Ascending aorta (tissue), 2 donors: ENCODE measurements at regions not wholly inside any gene's neighbourhood (a gene's known extent, or its start where the extent isn't known, plus 50 kb on each side); places are given as distances from the start of the nearest gene placed in this dataset.

Experiments used
- DNase-seq, 2 donors: peaks; one replicate each; pipeline ENCODE4 v3.0.0-alpha.2; 2019; ENCODE audit warnings: low spot score in 2 of 2
- H3K27ac ChIP-seq, 2 donors: fragments of 200-600 bp; sonication (generic); one replicate each; pipeline ENCODE4 v1.5.1; 2016 to 2017; ENCODE audit warnings: mild to moderate bottlenecking in 1 of 2
- H3K27me3 ChIP-seq: fragments of 200-600 bp; sonication (generic); one replicate; pipeline ENCODE4 v1.5.1; 2017
- H3K36me3 ChIP-seq, 2 donors: fragments of 200-600 bp; sonication (generic); one replicate each; pipeline ENCODE4 v1.5.1; 2016
- H3K4me1 ChIP-seq, 2 donors: fragments of 200-600 bp; sonication (generic); one replicate each; pipeline ENCODE4 v1.5.1; 2016 to 2017; ENCODE audit warnings: mild to moderate bottlenecking in 1 of 2
- H3K4me3 ChIP-seq, 2 donors: fragments of 200-600 bp; sonication (generic); one replicate each; pipeline ENCODE4 v1.5.1; 2016 to 2017; ENCODE audit warnings: mild to moderate bottlenecking in 1 of 2
- H3K9me3 ChIP-seq, 2 donors: fragments of 200-600 bp; sonication (generic); one replicate each; pipeline ENCODE4 v1.5.1; 2016
- intact Hi-C: fragments of 100-400 bp; cut with DNase I; formaldehyde crosslinking; loops from one replicate; pipeline ENCODE4 v1.15.1; 2023
- TF ChIP-seq, protein P1 (sequence below), 3 experiments: fragments of 200-600 bp in 2 of 3; fragments of 450-650 bp in 1 of 3; sonication (generic) in 2 of 3; IDR thresholded peaks; one replicate each; pipeline ENCODE4 v1.5.1; 2016 to 2019; ENCODE audit warnings: antibody characterized with exemption in 3 of 3, mild to moderate bottlenecking in 1 of 3, moderate library complexity in 1 of 3

DNA sequence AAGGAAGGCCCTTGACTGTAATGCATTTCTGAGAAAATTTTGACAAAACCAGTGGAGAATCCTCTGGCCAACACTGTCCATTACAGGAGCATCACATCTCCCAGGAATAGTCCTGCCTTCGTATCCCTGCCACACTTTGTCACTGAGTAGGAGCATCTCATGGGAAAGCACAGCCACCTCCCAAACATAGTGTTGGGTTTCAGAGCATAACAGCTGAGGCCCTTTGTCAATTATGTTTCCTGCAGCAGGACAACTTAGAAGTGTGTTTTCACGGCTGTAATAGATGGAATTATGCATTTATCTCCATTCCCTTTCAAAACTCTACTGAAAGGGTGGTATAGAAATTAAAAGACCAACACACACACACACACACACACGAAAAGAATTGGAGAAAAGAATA is 91.1 kb upstream of the SMAD1 start:
- no peaks in the 10 kb centered on the region for H3K36me3 ChIP-seq
- H3K27ac ChIP-seq: no peak overlapping the region
- no peaks in the 10 kb centered on the region for H3K4me1 ChIP-seq
- intact Hi-C loops: no loop called here
- no peaks in the 10 kb centered on the region for H3K9me3 ChIP-seq
- H3K4me3 ChIP-seq: no peak overlapping the region
- H3K27me3 ChIP-seq: no peaks in the 10 kb centered on the region
- no peak for DNase-seq
- TF ChIP-seq, protein P1, sequence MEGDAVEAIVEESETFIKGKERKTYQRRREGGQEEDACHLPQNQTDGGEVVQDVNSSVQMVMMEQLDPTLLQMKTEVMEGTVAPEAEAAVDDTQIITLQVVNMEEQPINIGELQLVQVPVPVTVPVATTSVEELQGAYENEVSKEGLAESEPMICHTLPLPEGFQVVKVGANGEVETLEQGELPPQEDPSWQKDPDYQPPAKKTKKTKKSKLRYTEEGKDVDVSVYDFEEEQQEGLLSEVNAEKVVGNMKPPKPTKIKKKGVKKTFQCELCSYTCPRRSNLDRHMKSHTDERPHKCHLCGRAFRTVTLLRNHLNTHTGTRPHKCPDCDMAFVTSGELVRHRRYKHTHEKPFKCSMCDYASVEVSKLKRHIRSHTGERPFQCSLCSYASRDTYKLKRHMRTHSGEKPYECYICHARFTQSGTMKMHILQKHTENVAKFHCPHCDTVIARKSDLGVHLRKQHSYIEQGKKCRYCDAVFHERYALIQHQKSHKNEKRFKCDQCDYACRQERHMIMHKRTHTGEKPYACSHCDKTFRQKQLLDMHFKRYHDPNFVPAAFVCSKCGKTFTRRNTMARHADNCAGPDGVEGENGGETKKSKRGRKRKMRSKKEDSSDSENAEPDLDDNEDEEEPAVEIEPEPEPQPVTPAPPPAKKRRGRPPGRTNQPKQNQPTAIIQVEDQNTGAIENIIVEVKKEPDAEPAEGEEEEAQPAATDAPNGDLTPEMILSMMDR (IDR thresholded peaks at IDR 0.05): no peak

DNA sequence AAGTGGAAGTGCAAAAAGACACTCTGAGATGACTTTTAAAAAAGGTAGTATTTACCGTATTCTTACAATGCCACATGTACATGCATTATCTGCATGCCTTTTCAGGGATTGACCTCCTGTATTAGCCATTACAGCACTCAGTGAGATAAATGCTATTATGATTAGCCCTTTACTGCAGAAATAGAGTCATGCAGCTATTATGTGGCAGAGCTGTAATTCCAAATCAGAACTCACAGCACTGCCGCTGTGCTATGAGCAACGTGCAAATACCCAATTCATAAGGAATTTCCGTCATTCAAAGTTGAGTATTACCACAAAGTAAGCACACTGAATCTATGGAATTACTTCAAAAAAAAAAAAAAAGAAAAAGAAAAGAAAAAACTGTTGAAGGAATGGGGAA is 92.1 kb upstream of the SMAD1 start:
- H3K4me1 ChIP-seq: no peaks in the 10 kb centered on the region
- no peaks in the 10 kb centered on the region for H3K9me3 ChIP-seq
- no peak for DNase-seq
- no peaks in the 10 kb centered on the region for H3K36me3 ChIP-seq
- no peaks in the 10 kb centered on the region for H3K27me3 ChIP-seq
- no peak overlapping the region for H3K27ac ChIP-seq
- H3K4me3 ChIP-seq: no peak overlapping the region
- TF ChIP-seq, protein P1 (IDR thresholded peaks at IDR 0.05): no peak
- intact Hi-C loops: no loop called here

DNA sequence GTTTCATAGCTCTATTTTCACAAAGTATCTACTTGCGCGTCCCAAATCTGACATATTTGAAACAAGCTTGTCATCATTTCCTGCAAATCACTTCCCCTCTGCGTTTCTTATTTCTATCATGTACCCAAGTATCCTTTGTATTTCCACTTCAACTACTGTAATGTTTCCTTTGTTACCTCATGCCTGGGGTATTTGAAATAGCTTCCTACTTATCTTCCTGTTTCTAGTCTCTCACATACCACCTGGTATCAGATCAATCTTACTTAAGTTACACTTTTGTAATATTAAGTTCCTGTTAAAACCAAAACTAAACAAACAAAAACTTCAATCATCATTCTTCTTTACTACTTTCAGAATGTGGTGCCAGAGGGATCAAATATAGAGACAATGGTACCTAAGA is 93.6 kb upstream of the SMAD1 start:
- Histone ChIP-seq H3K4me3 (no peak overlapping the region), H3K36me3 (no peaks in the 10 kb centered on the region), H3K9me3 (no peaks in the 10 kb centered on the region), H3K27me3 (no peaks in the 10 kb centered on the region), H3K4me1 (no peaks in the 10 kb centered on the region), H3K27ac (no peak overlapping the region)
- intact Hi-C loops: no loop called here
- no peak for DNase-seq
- TF ChIP-seq, protein P1 (IDR thresholded peaks at IDR 0.05): no peak

DNA sequence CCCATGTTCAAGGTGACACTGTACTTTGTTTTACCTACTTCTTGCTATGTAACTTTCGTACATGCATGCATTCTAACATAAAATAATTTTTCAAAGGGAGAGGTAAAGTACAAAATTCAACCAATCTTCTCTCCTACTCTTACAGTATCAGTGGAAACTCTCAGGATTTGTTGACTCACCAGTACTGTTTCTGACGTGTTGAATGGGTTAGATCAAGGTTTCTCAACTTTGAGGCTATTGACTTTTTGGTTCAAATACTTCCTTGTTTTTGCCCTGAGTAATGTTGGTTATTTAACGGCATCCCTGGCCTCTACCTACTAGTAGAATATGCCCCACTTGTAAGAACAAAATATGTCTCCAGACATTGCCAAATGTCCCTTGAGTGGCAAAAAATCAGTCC is 94.6 kb upstream of the SMAD1 start:
- no peaks in the 10 kb centered on the region for H3K27me3 ChIP-seq
- H3K9me3 ChIP-seq: no peaks in the 10 kb centered on the region
- H3K27ac ChIP-seq: no peak overlapping the region
- TF ChIP-seq, protein P1 (IDR thresholded peaks at IDR 0.05): no peak
- no peaks in the 10 kb centered on the region for H3K36me3 ChIP-seq
- H3K4me1 ChIP-seq: no peaks in the 10 kb centered on the region
- DNase-seq: no peak
- intact Hi-C loops: no loop called here
- H3K4me3 ChIP-seq: no peak overlapping the region

DNA sequence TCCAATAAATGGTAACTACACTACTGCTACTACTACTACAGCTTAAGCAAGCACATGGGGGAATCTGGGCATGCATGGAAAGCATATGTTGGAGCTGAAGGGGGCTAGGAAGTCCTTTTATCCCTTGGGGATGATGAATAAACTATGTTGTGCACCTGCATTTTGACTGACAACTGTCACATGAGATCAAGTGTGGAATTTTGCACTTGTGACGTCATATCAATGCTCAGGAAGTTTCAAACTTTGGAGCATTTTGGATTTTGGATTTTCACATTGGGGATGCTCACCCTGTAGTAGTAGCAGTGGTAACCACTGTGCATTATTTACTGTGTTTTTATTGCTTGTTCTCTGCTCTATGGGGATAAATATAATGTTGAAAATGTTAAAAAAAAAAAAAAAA is 100.5 kb upstream of the SMAD1 start:
- H3K36me3 ChIP-seq: no peaks in the 10 kb centered on the region
- TF ChIP-seq, protein P1 (IDR thresholded peaks at IDR 0.05): no peak
- intact Hi-C loops: no loop called here
- H3K9me3 ChIP-seq: no peaks in the 10 kb centered on the region
- H3K27me3 ChIP-seq: no peaks in the 10 kb centered on the region
- no peak overlapping the region for H3K27ac ChIP-seq
- H3K4me3 ChIP-seq: no peak overlapping the region
- no peak for DNase-seq
- no peaks in the 10 kb centered on the region for H3K4me1 ChIP-seq

DNA sequence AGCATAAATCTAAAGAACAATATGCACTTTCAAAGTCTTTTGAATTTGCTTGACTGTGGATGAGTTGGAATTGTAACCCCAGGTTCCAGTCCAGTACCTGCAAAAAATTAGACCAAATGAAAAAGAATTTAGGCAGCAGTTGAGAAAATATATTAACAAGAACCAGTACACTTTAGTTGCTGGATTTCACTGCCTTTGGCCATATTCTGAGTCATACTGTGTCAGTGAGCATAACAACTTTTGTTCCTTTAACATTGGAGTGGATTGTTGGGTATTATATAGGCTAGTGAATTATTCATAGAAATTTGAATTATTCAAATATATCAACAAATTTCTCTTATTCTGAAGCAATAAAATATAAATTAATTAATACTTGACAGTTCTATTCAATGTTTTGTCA is 101.5 kb upstream of the SMAD1 start:
- intact Hi-C loops: no loop called here

More for the DNA sequence above, 101.5 kb upstream of the SMAD1 start:
- H3K4me3 ChIP-seq: no peak overlapping the region
- TF ChIP-seq, protein P1 (IDR thresholded peaks at IDR 0.05): no peak
- no peaks in the 10 kb centered on the region for H3K27me3 ChIP-seq
- no peaks in the 10 kb centered on the region for H3K4me1 ChIP-seq
- H3K36me3 ChIP-seq: no peaks in the 10 kb centered on the region
- DNase-seq: no peak
- no peak overlapping the region for H3K27ac ChIP-seq
- no peaks in the 10 kb centered on the region for H3K9me3 ChIP-seq
